ENCODE measurements at regions not wholly inside any gene's neighbourhood (a gene's known extent, or its start where the extent isn't known, plus 50 kb on each side); places are given as distances from the start of the nearest gene placed in this dataset.

DNA sequence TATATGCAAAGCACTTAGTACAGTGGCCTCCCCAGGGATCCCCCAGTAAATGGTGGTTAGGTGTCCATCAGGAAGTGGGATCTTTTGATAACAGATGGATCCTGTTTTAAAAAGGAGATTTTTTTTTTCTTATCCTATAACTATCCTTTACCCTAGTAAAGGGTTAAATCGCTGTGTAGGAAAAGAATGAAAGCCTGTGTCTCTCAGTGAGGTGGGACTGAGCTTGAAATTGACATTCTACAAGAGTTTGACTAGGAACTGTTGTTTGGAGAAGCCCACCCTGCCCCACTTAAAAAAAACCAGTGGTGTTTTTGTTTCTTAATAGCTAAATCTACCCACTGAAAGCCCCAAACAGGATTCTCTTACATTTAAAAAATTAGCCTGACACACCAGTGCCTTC, 112.2 kb upstream of the EGLN3 start:
- Histone ChIP-seq H3K9me3 (no peaks in the 10 kb centered on the region), H3K27me3 (no peaks in the 10 kb centered on the region), H3K4me3 (no peak overlapping the region), H3K4me1 (peaks cover 0 to 35% (median 25%) of the 10 kb centered on the region in 4 donors), H3K36me3 (no peaks in the 10 kb centered on the region), H3K27ac (peak overlapping the region; percentile 7 to 64 (median 54))
- TF ChIP-seq EP300 (IDR thresholded peaks at IDR 0.05) (no peak), POLR2A (IDR thresholded peaks at IDR 0.05) (no peak), POLR2AphosphoS5 (IDR thresholded peaks at IDR 0.05) (no peak)
- TF ChIP-seq, protein P1, sequence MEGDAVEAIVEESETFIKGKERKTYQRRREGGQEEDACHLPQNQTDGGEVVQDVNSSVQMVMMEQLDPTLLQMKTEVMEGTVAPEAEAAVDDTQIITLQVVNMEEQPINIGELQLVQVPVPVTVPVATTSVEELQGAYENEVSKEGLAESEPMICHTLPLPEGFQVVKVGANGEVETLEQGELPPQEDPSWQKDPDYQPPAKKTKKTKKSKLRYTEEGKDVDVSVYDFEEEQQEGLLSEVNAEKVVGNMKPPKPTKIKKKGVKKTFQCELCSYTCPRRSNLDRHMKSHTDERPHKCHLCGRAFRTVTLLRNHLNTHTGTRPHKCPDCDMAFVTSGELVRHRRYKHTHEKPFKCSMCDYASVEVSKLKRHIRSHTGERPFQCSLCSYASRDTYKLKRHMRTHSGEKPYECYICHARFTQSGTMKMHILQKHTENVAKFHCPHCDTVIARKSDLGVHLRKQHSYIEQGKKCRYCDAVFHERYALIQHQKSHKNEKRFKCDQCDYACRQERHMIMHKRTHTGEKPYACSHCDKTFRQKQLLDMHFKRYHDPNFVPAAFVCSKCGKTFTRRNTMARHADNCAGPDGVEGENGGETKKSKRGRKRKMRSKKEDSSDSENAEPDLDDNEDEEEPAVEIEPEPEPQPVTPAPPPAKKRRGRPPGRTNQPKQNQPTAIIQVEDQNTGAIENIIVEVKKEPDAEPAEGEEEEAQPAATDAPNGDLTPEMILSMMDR (IDR thresholded peaks at IDR 0.05): no peak
- WGBS, 2 donors: 75 to 77% methylated on average over 1 of the region's 1 CpG
- intact Hi-C loops (cut with DNase I): loop anchor here (5.0 kb wide), 1 partner anchor 164 kb away; no protein-coding TSS in a partner anchor
- DNase-seq: no peak

DNA sequence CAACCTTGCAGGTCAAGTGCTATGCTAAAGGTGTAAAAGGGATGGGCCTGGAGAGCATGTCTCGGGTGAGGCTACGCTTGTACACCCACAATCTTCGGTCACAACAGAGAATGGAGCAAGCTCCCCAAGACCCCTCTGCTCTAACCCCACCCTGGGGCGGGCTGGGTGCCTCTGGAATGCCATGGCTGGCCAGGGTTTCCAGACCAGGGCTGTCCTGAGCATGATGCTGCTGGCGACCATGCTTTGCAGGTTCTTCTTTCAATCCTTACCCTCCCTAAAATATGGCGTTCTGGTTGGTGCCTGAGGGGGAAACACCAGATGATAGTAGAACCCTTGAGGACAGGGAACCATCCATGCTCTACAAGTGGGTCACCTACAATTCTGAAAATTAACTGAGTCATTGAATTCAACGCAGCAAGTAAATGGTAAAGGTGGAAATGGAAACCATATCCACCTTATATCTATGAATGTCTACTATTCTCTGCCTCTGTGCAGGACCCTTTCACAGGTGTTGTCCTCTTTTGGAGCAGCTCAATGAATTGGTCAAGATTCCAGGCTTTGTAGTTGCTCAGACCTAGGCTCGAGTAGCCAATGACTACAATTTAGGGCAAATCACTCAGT, 111.6 kb upstream of the EGLN3 start:
- WGBS, 2 donors: 94 to 96% methylated on average over 8 of the region's 8 CpGs
- H3K27ac ChIP-seq: no peak overlapping the region
- intact Hi-C loops (cut with DNase I): loop anchor here (5.0 kb wide), 1 partner anchor 165 kb away; no protein-coding TSS in a partner anchor

DNA sequence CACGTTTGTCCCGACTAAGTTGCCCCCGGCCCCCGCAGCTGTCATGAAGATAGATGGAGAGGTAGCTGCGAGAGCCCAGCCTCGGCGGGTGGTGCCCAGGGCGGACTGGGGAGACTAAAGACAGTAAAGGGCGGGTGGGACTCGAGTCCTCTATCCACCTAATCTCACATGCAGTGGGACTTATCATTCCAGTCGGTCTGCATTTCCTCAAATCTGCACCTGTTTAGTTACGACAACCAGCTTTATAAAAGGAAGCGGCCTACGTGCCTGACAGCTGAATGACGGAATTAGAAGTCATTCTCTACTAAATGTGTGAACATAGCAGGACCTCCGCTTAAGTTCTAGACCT, 109.8 kb upstream of the EGLN3 start:
- Histone ChIP-seq H3K4me3 (peak overlapping the region; percentile 60 to 65 (median 61)), H3K4me1 (peaks cover 0 to 33% (median 23%) of the 10 kb centered on the region in 4 donors), H3K27ac (peak overlapping the region; percentile 83 to 89 (median 84)), H3K9me3 (no peaks in the 10 kb centered on the region), H3K27me3 (no peaks in the 10 kb centered on the region), H3K36me3 (no peaks in the 10 kb centered on the region)
- no peak for TF ChIP-seq POLR2A (IDR thresholded peaks at IDR 0.05)
- DNase-seq: no peak
- WGBS, 2 donors: 11 to 20% methylated on average over 16 of the region's 16 CpGs
- intact Hi-C loops (cut with DNase I): loop anchor here (5.0 kb wide), 1 partner anchor 167 kb away; no protein-coding TSS in a partner anchor

More for the DNA sequence above, 111.6 kb upstream of the EGLN3 start:
- Histone ChIP-seq H3K4me3 (no peak overlapping the region), H3K4me1 (peaks cover 0 to 35% (median 23%) of the 10 kb centered on the region in 4 donors), H3K9me3 (no peaks in the 10 kb centered on the region), H3K27me3 (no peaks in the 10 kb centered on the region), H3K36me3 (no peaks in the 10 kb centered on the region)
- no peak for DNase-seq
- TF ChIP-seq POLR2AphosphoS5 (IDR thresholded peaks at IDR 0.05) (no peak), EP300 (IDR thresholded peaks at IDR 0.05) (no peak), POLR2A (IDR thresholded peaks at IDR 0.05) (no peak)
- TF ChIP-seq, protein P1 (IDR thresholded peaks at IDR 0.05): no peak

DNA sequence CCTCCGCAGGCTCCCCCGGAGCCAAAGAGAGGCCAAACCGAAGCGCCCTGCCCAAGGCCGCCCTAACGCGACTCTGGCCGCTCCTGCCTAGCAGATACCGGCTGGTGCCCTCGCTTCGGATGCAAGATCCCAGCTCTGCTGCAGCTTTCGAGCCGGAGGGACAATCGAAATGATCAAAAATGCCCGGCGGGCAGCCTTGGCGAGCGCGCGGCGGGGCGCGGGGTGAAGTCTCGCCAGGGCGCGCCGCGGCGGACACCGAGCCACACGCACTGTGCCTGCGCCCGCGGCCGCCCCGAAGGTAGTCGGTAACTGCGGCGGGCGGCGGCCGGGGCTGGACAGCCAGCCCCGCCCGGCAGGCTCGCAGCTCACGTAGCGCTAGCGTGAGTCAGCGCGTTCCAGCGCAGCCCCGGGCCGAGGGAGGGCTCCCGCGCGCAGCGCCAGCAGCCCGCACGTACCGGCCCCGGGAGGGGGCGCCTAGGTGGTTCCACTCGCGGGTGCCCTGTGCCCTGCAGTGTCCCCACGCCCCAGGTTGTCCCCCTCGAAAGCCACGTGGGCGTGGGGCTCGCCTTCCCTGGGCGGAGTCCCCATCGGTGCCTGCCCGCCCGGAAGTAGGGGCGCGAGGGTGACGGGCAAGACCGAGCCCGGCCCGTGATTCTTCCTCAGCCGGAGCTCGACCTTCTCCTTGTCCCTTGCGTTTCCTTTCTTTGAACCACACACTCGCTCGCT, 109.2 kb upstream of the EGLN3 start:
- WGBS, 2 donors: 1 to 2% methylated on average over 84 of the region's 84 CpGs
- peak; percentile 90 for DNase-seq
- peaks cover 0 to 27% (median 23%) of the 10 kb centered on the region in 4 donors for H3K4me1 ChIP-seq
- no peaks in the 10 kb centered on the region for H3K9me3 ChIP-seq
- H3K27ac ChIP-seq: peak overlapping the region; percentile 83 to 89 (median 84)
- intact Hi-C loops (cut with DNase I): loop anchor here (5.0 kb wide), 2 partner anchors 108 to 167 kb away; partner anchors contain the start of gene EGLN3
- peak overlapping the region; percentile 60 to 65 (median 61) for H3K4me3 ChIP-seq
- TF ChIP-seq POLR2A (IDR thresholded peaks at IDR 0.05) (peak; percentile 18 to 41), POLR2AphosphoS5 (IDR thresholded peaks at IDR 0.05) (peak; percentile 15 to 78 (median 56)), EP300 (IDR thresholded peaks at IDR 0.05) (no peak)
- TF ChIP-seq, protein P1 (IDR thresholded peaks at IDR 0.05): peak in 1 of 4 experiments; percentile 15
- no peaks in the 10 kb centered on the region for H3K36me3 ChIP-seq
- H3K27me3 ChIP-seq: no peaks in the 10 kb centered on the region
